Activated CD4-positive, alpha-beta T cell treated with anti-CD3 and anti-CD28 coated beads for 48 hours (primary cell): ENCODE measurements at regions not wholly inside any gene's neighbourhood (a gene's known extent, or its start where the extent isn't known, plus 50 kb on each side); places are given as distances from the start of the nearest gene placed in this dataset.

ENCODE experiments used
- DNase-seq: peaks from one replicate; pipeline ENCODE4 v3.0.0-alpha.2; 2020

DNA sequence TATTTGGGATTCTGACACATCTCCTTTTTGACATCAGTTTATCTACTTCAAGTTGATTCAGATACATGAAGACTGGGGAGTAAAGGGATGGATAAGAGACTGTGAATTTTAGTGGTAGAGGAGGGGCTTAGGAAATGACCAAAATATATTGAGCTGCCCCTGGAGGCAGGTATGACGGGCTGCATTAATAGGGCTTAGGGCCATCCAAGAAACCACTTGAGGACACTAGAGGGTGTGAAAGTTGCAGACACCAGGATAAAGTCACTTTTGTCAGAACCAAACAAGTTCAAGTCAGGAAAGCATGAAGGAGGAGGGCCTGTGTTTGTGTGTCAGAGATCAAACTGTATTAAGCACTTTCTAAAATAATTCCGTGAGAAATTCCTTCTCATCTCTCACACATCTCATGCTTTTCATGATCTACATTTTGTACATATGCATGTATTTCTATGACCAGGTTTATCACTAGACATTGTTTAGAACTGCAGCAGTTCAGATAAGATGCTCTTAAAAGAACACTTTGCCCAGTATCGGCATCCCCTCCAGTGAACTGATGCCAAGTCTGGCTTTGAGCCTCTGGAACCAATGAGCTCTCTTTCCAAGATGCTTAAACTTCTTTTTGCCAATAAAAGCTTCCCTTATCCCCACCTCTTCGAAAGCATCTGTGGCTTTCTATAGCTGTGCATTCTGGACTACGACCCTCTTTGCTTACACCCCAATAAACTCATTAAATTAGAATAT lies 136.9 kb downstream of the SLC38A1 start:
- DNase-seq = no peak

DNA sequence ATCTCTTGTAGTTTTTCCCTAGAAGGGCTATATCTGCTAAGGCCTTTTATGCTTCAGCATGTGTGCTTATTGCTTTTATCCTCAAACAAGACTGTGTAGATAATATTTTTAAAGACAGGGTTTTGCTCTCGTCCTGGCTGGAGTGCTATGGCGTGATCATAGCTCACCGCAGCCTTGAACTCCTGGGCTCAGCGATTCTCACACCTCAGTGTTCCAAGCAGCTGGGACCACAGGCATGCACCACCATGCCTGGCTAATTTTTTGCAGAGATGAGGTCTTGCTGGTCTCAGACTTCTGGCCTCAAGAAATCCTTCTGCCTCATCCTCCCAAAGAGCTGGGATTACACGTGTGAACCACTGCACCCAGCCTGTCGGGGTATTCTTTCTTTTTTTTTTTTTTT lies 137.3 kb upstream of the SCAF11 start:
- no peak for DNase-seq

- no peak for DNase-seq
Measured at GRCh38 chr12:46126050-46126727, 135.8 kb upstream of the SCAF11 start.

GRCh38 chr12:46124848-46125619 lies 134.7 kb upstream of the SCAF11 start:
- DNase-seq = peak; percentile 62

DNA sequence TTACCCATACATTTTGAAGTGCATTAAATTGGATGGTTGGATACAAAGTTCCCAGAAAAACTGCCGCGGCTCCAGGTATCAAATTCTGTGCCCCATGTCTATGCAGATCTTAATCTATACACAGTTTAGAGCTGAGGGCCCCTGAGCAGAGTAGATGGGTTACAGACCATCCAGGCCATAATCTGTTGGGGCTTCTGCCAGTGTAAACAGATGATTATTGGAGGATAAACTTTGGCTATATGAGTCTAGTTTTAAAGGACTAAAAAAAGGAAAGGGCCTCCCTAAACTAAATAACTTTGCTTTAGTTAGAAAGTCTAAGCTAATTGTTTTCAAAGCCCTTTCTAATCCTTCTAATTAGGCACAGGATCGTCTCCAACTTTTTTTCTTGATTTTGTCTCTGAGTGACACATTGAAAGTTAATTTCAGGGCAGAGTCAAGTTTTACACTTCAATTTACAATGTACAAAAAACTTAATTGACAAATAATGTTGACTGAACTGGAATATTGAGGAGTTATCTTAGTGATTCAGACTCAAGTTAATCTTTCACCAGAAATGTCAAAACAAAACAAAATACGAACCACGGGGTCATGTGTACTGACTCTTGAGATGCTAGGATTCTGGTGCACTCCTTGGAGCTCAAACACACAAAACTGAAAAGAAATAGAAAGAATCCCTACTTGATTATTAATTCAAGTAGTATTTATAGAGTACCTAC lies 133.9 kb upstream of the SCAF11 start:
- DNase-seq = no peak

GRCh38 chr12:46112364-46112763 lies 122.0 kb upstream of the SCAF11 start:
- DNase-seq = no peak

GRCh38 chr12:46111715-46112114 lies 121.3 kb upstream of the SCAF11 start:
- no peak for DNase-seq

DNA sequence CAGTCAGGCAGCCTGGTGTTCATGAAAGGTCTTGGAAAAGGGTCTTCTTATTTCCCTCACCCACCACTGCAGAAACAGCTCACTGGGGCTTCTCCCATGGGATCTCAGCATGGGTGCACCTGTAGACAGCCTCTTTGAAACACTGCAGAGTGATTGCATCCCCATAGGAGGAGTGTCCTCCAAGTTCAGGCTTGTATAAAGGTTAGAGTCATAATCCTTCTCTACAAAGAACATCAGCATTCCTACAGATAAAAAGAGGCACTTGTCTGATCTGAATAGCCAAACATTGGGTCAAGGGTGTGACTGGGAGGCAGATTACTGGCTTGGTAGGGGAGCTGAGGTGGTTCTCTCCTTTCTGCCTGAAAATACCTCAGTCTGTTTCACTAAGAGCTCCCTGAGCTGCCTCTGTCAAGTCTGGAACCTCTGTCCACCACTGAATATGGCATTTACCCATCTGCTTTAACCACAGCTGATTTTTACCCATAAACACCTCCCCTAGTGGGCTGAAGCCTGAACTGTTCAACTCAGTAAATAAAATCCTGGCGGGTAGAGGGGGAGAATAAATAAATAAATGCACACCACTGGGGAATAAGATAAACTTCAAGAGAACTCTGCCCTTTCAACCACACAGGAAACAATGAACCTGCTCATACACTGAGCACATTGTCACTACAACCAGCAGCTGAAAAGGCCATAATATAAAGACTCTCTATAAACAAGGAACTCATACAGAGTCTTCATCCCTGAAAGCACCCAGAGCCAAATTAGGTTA lies 120.7 kb upstream of the SCAF11 start:
- no peak for DNase-seq

DNA sequence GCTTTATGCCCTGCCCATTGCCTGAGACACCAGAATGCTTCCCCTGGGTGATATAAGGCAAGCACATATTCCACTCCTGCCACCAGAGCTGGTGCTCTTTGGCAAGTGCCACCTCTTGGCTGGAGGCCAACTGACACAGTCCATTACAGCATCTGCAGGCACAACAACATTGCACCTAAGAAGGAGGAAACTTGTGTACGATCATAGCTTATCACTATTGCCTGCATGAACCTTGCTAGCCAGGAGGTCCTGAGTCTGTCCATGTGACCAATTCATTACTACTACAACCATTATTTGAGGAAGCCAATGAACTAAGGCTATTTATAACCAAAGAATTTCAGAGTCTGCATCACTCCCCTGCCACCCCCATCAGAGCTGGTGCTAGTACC lies 119.8 kb upstream of the SCAF11 start:
- DNase-seq = no peak

GRCh38 chr12:46109343-46110222 lies 119.2 kb upstream of the SCAF11 start:
- no peak for DNase-seq

DNA sequence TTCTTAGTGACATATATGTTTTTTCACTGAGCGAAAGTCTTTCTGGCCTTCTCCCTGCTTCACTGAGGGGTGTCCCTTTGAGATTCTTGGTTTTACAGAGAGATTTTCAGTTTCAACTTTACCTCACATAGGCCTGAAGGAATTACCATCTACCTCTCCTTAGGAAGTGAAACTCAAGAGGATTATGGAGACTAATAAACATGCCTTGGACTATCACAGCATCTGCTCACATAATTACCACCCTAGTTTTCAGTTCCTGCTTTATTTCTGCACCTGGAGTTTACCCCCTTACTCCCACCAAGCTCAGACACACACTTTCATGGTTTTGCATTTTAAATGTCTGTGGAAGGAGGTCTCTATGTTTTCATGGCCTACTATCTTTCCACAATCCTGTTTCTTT lies 118.3 kb upstream of the SCAF11 start:
- DNase-seq = no peak

DNA sequence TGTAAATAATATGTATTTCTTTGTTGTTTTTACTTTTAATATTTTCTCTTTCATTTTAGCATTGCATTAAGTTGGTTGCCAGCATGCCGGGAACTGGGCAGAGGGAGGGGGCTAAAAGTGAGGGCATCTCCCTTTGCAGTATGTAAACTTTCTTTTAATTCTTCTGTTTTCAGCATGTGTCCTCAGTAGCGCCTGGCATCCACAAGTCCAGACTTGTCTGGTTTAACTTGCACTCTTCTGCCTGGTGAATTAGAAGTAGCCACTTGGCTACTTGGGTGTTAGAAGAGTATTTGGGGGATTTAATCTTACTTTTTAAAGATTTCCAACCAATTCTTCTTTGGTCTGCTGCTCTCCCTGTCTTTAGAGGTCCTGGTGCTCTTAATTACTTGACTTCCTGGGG lies 117.2 kb upstream of the SCAF11 start:
- no peak for DNase-seq

GRCh38 chr12:46105735-46106134 lies 115.4 kb upstream of the SCAF11 start:
- DNase-seq = no peak

DNA sequence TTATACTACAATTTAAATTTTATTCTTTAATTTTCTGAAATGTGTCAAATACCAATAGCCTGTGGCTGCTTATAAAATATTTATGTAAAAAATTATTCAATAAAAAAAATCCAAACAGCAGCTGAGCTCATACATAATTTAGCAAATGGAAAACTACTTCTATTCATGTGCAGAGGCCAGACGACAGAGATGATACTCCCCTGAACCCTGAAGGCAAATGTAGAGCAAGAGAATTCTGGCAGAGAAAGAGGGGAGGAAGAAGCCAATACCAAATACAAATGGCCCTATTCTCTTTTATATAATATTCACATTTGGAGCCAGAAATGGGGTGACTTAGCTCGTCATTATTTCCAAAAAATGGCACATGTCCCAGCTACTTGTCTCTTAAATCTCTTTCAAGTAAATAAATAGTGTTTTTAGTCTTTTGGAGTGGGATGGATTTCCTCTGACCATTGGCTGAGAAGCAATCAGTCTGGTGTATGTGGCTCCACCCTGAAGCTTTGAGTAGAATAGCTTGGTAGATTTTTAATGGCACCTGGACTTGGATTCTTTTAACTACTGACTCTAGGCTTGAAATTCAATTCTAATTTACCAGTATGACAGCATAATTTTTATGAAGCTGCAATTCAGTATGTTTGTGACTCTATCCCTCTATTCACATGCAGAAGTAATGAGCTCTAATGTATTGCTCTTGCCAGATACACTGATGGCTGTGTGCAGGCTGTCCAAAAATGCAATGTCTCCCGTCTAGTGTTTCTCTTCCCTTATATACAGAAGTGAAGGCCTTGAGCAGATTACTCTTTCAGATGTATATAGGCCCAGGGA lies 113.4 kb upstream of the SCAF11 start:
- DNase-seq = no peak

DNA sequence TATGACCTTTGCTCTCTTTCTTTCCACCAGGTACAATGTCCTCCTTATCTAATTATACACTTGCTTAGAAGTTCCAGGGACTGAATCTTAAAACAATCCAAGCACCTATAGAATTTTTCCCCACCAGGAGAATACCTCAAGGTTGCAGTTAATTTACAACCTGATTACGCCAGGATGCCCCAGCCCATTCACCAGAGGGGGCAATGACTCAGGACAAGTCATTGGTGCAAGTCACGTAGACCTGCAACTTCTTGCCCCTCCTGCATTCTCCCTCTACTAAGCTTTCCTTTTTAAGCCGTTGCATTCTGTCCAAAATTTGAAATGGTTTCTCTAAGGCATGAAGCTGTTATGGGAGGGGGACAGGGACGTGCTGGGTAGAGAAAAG lies 111.1 kb upstream of the SCAF11 start:
- DNase-seq = no peak

DNA sequence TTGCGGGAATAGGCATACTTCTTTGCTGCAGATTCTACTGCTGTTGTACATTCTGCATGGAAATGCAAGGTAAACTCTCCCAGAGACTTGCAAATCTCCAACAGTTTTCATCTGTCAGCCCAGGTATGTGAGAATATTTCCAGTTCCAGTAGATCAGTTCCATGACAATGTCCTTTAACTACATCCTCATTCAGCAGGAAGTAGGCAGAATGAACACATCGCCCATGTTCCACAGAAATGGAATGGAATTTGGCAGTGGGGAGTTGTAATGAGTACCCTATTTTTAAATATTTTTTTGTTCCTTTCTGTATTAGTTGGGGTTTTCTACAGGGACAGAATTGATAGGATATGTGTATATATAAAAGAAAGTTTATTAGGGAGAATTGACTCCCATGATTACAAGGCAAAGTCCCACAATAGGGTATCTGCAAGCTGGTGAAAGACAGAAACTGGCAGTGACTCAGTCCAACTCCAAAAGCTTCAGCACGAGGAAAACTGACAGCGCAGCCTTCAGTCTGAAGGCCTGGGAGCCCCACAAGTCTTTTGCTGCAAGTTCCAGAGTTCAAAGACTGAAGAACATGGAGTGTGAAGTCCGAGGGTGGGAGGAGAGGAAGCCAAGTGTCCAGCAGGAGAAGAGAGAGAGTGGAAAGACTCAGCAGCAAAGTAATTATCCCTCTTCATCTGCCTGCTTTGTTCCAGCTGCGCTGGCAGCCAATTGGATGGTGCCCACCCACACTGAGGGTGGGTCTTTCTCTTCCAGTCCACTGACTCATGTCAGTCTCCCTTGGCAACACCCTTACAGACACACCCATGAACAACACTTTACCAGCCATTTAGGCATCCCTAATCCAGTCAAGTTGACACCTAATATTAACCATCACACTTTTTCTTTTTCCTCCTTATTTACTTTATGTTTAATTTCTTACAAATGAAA lies 110.4 kb upstream of the SCAF11 start:
- DNase-seq = no peak

- DNase-seq = no peak
Measured at GRCh38 chr12:46089414-46090162, 99.2 kb upstream of the SCAF11 start.

DNA sequence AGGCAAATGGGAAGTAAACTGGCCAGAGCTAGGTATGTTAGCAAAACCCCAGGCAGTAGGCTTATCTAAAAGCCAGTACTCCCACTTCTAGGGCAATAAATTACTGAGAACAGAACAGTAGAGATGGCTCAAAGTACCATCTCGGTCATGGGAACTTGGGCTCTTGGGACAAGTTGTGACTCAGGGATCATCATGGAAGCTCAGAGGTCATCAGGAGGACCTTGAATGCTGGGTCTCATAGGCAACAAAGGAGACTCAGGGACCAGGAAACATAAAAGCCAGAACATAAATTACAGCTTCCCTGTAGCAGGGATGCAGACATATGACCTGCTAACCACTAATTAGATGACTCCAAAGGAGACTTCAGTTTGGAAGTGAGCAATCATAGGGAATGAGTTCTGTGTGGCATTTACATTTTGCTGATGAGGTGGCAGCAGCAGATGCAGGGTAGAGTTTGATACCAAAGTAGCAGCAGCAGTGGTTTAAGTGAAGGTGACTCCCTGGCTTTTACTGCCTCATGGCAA lies 97.6 kb upstream of the SCAF11 start:
- no peak for DNase-seq
